Transverse colon (tissue), 4 donors: ENCODE measurements at regions not wholly inside any gene's neighbourhood (a gene's known extent, or its start where the extent isn't known, plus 50 kb on each side); places are given as distances from the start of the nearest gene placed in this dataset.

ENCODE experiments used
- DNase-seq: peaks from one replicate; pipeline ENCODE4 v3.0.0-alpha.2; 2019
- H3K27ac ChIP-seq, 4 donors: fragments of 200-600 bp; sonication (generic); 2 replicates each; pipeline ENCODE4 v1.5.1; 2016 to 2018; ENCODE audit warnings: inconsistent platforms in 4 of 4
- H3K27me3 ChIP-seq: fragments of 200-600 bp; sonication (generic); 2 replicates; pipeline ENCODE4 v1.5.1; 2017; ENCODE audit warnings: inconsistent platforms
- H3K36me3 ChIP-seq, 4 donors: fragments of 200-600 bp; sonication (generic); 2 replicates each; pipeline ENCODE4 v1.5.1; 2017 to 2019; ENCODE audit warnings: inconsistent platforms in 4 of 4
- H3K4me1 ChIP-seq, 4 donors: fragments of 200-600 bp; sonication (generic); 2 replicates each; pipeline ENCODE4 v1.5.1; 2017 to 2020; ENCODE audit warnings: inconsistent platforms in 4 of 4
- H3K4me3 ChIP-seq, 4 donors: fragments of 200-600 bp; sonication (generic); 1 replicate in 1 of 4; 2 replicates in 3 of 4; pipeline versions ENCODE4 v1.5.1 to v1.6.1; 2017 to 2019; ENCODE audit warnings: inconsistent platforms in 4 of 4
- H3K9me3 ChIP-seq, 2 donors: fragments of 200-600 bp; sonication (generic); 2 replicates each; pipeline ENCODE4 v1.5.1; 2017 to 2019; ENCODE audit warnings: inconsistent platforms in 2 of 2
- CTCF ChIP-seq, 5 experiments: fragments of 200-600 bp in 3 of 5; fragments of 450-650 bp in 2 of 5; sonication (generic) in 3 of 5; IDR thresholded peaks; 1 replicate in 2 of 5; 2 replicates in 3 of 5; pipeline ENCODE4 v1.5.1; 2016 to 2017; ENCODE audit warnings: antibody characterized with exemption in 5 of 5, inconsistent platforms in 3 of 5, mild to moderate bottlenecking in 2 of 5, moderate library complexity in 1 of 5
- EP300 ChIP-seq: sonication (generic); formaldehyde crosslinking; IDR thresholded peaks from one replicate; pipeline ENCODE4 v1.6.1; 2017; ENCODE audit warnings: antibody characterized with exemption, low read depth
- POLR2A ChIP-seq: fragments of 450-650 bp; IDR thresholded peaks from one replicate; pipeline ENCODE4 v1.6.1; 2016; ENCODE audit warnings: antibody characterized with exemption, mild to moderate bottlenecking, moderate library complexity
- POLR2AphosphoS5 ChIP-seq, 3 donors: sonication (generic); formaldehyde crosslinking; IDR thresholded peaks; one replicate each; pipeline ENCODE4 v1.6.1; 2016; ENCODE audit warnings: antibody characterized with exemption in 3 of 3
- WGBS, 2 donors: methylation state at CpG; one replicate each; pipeline ENCODE4 v1.1.5; 2018; ENCODE audit warnings: low coverage in 1 of 2; 5-methylcytosine and 5-hydroxymethylcytosine counted together
- in situ Hi-C, 4 donors: fragments of 200-750 bp; cut with MboI; loops; one replicate each; pipeline versions ENCODE4 v1.15.0 to v1.15.1; 2017; ENCODE audit warnings: low sequenced_read_pairs in 3 of 4, low pct_ligation_motif_present in 1 of 4, low pct_unique_long_range_greater_than_20kb in 1 of 4
- intact Hi-C: fragments of 100-400 bp; cut with DNase I; formaldehyde crosslinking; loops from one replicate; pipeline ENCODE4 v1.15.1; 2023; ENCODE audit warnings: low total_unique reads

GRCh38 chr5:44887722-44888121 is 79.0 kb downstream of the MRPS30 start:
- intact Hi-C loops (no loop called here), in situ Hi-C loops (no loop called here)
- DNase-seq: no peak
- Histone ChIP-seq H3K27ac (no peak overlapping the region), H3K36me3 (no peaks in the 10 kb centered on the region), H3K4me1 (no peaks in the 10 kb centered on the region), H3K9me3 (no peaks in the 10 kb centered on the region), H3K4me3 (no peak overlapping the region), H3K27me3 (no peaks in the 10 kb centered on the region)
- 36 to 54% methylated on average over 1 of the region's 1 CpG for WGBS, 2 donors
- TF ChIP-seq CTCF (IDR thresholded peaks at IDR 0.05): no peak
- TF ChIP-seq EP300: no peak
- TF ChIP-seq POLR2AphosphoS5 (IDR thresholded peaks at IDR 0.05): no peak
- no peak for TF ChIP-seq POLR2A

GRCh38 chr5:44888435-44888834 is 79.7 kb downstream of the MRPS30 start:
- DNase-seq: no peak
- H3K4me1 ChIP-seq: no peaks in the 10 kb centered on the region
- WGBS, 2 donors: 30 to 49% methylated on average over 1 of the region's 1 CpG
- no peak for TF ChIP-seq EP300
- no peak for TF ChIP-seq POLR2A
- no peak for TF ChIP-seq CTCF (IDR thresholded peaks at IDR 0.05)
- TF ChIP-seq POLR2AphosphoS5 (IDR thresholded peaks at IDR 0.05): no peak
- no peaks in the 10 kb centered on the region for H3K36me3 ChIP-seq
- H3K27me3 ChIP-seq: no peaks in the 10 kb centered on the region
- H3K4me3 ChIP-seq: no peak overlapping the region
- intact Hi-C loops (no loop called here), in situ Hi-C loops (no loop called here)
- no peak overlapping the region for H3K27ac ChIP-seq
- no peaks in the 10 kb centered on the region for H3K9me3 ChIP-seq

GRCh38 chr5:44891116-44891515 is 82.4 kb downstream of the MRPS30 start:
- no peak for DNase-seq
- Histone ChIP-seq H3K4me1 (no peaks in the 10 kb centered on the region), H3K27ac (no peak overlapping the region), H3K36me3 (no peaks in the 10 kb centered on the region), H3K27me3 (no peaks in the 10 kb centered on the region), H3K4me3 (no peak overlapping the region), H3K9me3 (no peaks in the 10 kb centered on the region)
- intact Hi-C loops (no loop called here), in situ Hi-C loops (no loop called here)
- TF ChIP-seq POLR2AphosphoS5 (IDR thresholded peaks at IDR 0.05) (no peak), EP300 (no peak)

- Histone ChIP-seq H3K4me3 (no peak overlapping the region), H3K4me1 (no peaks in the 10 kb centered on the region), H3K27ac (no peak overlapping the region), H3K9me3 (no peaks in the 10 kb centered on the region), H3K27me3 (no peaks in the 10 kb centered on the region), H3K36me3 (no peaks in the 10 kb centered on the region)
- in situ Hi-C loops: no loop called here
- TF ChIP-seq POLR2AphosphoS5 (IDR thresholded peaks at IDR 0.05) (no peak), POLR2A (no peak), EP300 (no peak), CTCF (IDR thresholded peaks at IDR 0.05) (no peak)
- DNase-seq: no peak
- intact Hi-C loops: no loop called here
These were observed 91.7 kb downstream of the MRPS30 start for GRCh38 chr5:44900273-44900954.

GRCh38 chr5:44907396-44907795 is 98.6 kb downstream of the MRPS30 start:
- H3K4me1 ChIP-seq: no peaks in the 10 kb centered on the region
- WGBS, 2 donors: 53 to 63% methylated on average over 3 to 5 of the region's 5 CpGs
- H3K27me3 ChIP-seq: no peaks in the 10 kb centered on the region
- H3K4me3 ChIP-seq: no peak overlapping the region
- in situ Hi-C loops: no loop called here
- TF ChIP-seq CTCF (IDR thresholded peaks at IDR 0.05): no peak
- TF ChIP-seq POLR2A: no peak
- TF ChIP-seq EP300: no peak
- TF ChIP-seq POLR2AphosphoS5 (IDR thresholded peaks at IDR 0.05): no peak
- intact Hi-C loops: no loop called here
- no peaks in the 10 kb centered on the region for H3K9me3 ChIP-seq
- H3K36me3 ChIP-seq: no peaks in the 10 kb centered on the region
- H3K27ac ChIP-seq: no peak overlapping the region
- DNase-seq: no peak
